Dermis microvascular lymphatic vessel endothelial cell (primary cell): ENCODE measurements at regions not wholly inside any gene's neighbourhood (a gene's known extent, or its start where the extent isn't known, plus 50 kb on each side); places are given as distances from the start of the nearest gene placed in this dataset.

Experiments
- DNase-seq, 2 donors: peaks; one replicate each; pipeline versions ENCODE4 v3.0.0 to v3.0.0-alpha.2; 2010; ENCODE audit warnings: low read depth in 2 of 2

DNA sequence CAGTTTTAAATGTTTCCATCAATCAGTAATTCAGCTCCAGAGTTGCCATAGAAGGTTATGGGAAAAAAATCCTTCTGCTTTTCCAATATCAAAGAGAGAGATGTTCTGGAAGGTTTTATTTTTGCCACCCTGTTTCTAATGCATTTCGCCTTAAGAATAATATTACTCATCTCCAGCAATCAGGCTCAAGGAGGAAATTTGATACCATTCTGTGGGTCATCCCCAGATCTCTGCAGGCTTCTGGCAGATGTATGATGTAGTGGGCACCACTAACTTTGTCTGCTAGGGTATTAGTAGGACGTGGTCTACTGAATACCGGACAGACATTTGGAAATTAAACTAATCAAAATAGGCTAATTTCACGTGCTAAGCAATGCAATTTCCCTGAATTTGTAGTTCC is 645.4 kb upstream of the TENM3 start:
- no peak for DNase-seq

GRCh38 chr4:181599134-181599533 is 644.1 kb upstream of the TENM3 start:
- DNase-seq = no peak

DNA sequence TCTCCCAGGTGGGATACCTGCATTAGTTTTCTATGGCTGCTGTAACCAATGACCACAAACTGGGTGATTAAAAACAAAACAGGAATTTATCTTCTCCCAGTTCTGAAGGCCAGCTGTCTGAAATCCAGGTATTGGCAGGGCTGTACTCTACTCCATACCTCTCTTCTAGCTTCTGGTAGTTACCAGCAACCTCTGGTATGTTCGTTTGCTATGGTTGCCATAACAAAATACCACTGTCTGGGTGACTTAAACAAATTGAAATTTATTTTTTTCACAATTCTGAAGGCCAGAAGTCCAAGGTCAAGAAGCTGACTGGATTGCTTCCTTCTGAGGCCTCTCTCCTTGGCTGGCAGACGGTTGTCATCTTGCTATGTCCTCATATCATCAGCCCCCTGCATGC is 642.1 kb upstream of the TENM3 start:
- no peak for DNase-seq

GRCh38 chr4:181604546-181604945 is 638.7 kb upstream of the TENM3 start:
- DNase-seq = no peak

DNA sequence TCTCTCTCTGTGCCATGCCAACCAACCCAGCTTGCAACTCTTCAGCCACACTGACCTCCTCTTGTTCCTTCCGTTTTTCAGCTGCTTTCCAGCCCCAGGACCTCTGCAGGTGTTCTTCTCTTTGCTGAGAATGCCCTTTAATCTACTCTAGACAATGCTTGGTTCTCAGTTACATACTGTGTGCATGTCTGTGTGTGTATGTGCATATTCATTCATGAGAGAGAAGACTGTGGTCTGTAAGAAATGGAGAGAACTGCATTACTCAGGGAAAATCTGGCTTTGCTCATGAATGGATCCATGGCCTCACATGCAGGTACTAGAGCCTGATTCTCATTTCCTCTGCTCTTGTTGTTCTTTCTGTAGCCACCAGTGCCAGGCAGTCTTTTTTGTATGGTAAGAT is 636.9 kb upstream of the TENM3 start:
- no peak for DNase-seq

GRCh38 chr4:181608181-181608580 is 635.0 kb upstream of the TENM3 start:
- DNase-seq = no peak

DNA sequence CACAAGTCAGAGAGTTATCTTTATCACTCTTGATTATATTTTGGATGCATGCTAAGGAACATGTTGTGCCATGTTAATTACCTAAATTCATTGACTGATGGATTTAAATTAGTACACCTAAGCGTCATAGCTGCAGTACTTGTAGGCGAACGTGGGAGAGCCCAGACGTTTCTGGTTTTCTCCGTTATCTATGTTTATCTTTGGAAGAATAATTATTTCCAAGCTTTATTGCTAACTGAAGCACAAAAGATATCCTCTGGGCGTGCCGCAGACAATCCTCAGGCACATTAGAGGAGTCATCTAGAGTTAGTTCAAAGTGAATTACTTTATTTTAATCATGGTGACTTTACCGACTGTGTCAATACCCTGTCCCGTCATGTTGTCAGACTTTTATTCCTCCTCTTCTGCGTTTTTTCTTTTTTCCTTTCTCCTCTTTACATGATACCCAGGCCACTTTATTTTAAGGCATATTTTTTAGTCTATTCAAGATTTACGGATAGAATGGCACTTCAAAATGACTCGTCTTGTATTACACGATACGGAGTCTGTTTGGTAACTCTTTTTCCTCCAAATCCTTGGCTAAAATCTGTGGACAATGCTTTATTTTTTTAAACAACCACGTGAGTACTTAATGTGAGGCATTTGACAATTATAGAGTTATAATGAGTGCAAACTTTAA is 632.0 kb upstream of the TENM3 start:
- no peak for DNase-seq

GRCh38 chr4:181611946-181612600 is 631.1 kb upstream of the TENM3 start:
- no peak for DNase-seq

DNA sequence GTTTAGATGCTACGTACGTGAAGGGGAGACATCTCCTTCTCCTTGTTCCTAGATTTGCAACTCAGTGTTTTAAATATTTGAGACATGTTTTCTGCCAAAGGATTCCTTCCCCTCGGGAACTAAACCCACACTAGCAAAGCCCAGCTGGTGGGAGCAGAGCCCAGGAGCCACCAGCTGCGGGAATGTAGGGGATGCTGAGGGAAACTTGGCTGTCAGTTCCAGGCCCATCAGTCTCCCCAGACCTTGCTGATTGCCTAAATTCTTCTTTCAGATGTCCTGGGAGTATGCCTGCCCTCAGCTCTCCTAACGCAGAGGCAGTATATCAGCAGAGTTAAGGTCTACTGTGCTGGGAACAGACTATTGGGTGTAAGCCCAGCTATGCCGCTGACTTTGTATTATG is 630.0 kb upstream of the TENM3 start:
- DNase-seq = no peak

- no peak for DNase-seq
Observed at GRCh38 chr4:181618038-181618618, 625.1 kb upstream of the TENM3 start.

- DNase-seq = no peak
Observed at GRCh38 chr4:181618896-181619295, 624.3 kb upstream of the TENM3 start.

GRCh38 chr4:181619651-181620050 is 623.6 kb upstream of the TENM3 start:
- DNase-seq = no peak

- DNase-seq = no peak
Observed at GRCh38 chr4:181637186-181638105, 605.8 kb upstream of the TENM3 start.

- no peak for DNase-seq
Observed at GRCh38 chr4:181643466-181643865, 599.7 kb upstream of the TENM3 start.

DNA sequence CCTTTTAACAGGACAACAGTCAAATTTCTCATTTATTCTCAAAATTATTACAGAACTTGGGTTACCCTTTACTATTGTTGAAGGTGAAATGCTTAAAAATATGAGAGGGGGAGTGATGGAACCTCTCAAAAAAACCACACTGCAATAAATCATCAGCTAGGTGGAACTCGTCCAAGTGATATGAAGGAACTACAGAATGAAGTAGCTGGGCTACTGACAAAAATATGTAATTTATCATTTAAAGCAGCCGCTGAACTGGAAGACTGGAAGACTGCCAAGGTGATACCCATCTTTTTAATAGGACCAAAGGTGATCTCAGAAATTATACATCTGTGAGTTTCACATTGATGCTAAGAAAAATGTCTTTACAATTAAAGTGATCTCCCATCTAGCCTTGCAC is 597.7 kb upstream of the TENM3 start:
- DNase-seq = no peak

GRCh38 chr4:181646864-181647263 is 596.3 kb upstream of the TENM3 start:
- no peak for DNase-seq

DNA sequence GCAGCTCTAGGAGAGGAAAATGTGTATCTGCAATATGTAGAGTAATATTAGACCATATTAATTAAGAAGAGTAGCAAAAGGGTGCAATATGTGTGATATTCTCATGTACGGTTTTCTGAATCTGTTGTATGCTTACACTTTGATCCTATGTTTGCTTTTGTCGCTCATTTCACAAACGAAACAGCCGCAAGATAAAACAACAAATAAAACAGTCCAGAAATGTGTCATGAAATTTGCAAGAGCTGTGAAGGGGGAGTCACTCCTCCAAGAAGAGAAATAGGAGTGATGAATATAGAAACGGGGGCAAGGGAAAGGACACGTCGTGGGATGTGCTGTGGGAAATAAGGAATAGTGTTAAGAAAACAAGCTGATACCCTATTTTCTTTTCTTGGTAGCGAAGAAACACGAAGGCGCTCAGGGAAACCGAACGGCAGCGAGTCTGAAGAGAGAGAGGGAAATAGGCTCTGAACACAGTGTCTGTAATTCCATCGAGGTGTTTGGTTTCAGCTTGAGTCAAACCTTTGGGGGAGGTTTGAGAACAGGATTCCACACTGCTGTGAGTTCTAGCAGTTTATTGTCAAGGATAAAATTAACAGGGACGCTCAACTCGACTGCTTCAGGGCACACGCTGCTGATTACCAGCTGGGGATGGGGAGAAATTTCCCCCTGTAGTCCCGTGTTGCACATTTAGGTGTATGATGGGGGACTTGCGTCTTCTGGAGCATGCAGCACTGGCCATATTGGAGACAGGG is 595.6 kb upstream of the TENM3 start:
- no peak for DNase-seq

DNA sequence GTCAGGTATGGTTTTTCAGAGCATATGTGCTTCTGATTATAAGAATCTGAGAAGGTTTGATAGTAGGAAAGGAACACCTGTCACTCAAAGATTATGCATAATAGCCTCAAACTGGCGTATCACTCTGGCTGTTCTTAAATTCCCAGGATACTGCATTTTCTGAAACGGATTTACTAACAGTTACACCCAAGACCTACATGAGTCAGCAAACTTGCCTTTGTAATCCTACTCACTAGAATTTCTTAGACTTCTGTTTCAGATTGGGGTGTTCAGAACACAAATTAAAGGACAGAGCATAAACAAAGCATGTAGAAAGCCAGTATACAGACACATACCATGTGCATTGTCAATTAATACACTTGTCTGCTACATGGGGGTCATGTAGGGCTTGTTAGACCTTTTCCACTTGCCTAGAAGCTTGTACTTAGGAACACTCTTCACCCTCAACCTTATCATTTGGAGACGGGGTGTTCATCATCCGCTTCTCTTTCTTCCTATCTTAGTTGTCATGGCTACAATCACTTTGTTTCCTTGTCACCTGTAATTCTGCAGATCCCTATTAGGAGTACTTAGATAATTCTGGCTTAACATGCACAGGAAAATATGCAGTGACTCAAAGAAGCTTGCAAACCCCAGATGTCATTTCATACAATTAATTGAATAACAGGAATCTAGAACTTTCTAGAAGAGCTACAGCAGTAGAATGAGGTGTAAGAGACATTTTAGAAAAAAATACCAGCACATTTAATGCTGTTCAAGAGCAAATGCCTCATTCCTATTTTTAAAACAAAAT is 593.0 kb upstream of the TENM3 start:
- no peak for DNase-seq

- no peak for DNase-seq
Observed at GRCh38 chr4:181656748-181657147, 586.5 kb upstream of the TENM3 start.

DNA sequence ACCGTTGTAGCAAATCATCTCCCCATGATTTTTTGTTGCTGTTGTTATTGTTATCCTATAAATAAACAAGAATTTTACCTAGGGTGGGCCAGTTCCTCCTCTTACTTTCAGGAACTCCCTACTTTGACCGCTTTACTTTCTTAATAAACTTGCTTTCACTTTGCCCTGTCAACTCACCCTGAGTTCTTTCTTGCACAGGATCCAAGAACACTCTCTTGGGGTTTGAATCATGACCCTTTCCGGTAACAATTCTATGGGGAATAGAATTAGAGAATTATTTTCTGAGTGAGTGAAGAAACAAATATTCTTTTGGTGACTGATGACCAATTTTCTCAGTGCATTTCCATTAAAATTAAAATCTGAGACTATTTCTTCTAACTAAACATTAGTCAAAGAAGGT is 584.0 kb upstream of the TENM3 start:
- no peak for DNase-seq

GRCh38 chr4:181659876-181660275 is 583.3 kb upstream of the TENM3 start:
- no peak for DNase-seq
